NCI-H226 (cell line): ENCODE measurements at regions not wholly inside any gene's neighbourhood (a gene's known extent, or its start where the extent isn't known, plus 50 kb on each side); places are given as distances from the start of the nearest gene placed in this dataset.
"Not testable (repeated sequence)": the region's sequence is repeated elsewhere in the genome, so short reads cannot be mapped to it uniquely, and the experiment has no call there.

ENCODE experiments used
- DNase-seq: peaks from one replicate; pipeline ENCODE4 v3.0.0-alpha.2; 2015

DNA sequence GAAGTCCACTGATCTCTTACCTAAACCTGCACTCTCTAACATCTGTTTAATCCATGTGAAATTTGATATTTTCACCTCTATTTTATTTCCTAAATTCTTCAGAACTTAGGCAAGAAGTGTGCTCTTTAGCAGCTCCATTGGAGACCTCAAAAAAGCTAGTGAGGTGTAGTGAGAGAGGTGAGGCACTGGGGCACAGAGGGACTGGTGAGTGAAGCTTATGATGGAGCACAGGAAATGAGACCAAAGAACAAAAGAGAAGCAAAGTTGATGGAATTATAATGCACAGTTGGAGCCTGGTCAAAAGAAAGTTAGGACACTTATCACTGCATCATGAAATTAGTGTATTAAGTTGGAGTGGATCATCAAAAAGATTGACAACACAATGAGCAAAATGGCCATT is 1050.7 kb upstream of the NRXN1 start:
- no peak for DNase-seq

DNA sequence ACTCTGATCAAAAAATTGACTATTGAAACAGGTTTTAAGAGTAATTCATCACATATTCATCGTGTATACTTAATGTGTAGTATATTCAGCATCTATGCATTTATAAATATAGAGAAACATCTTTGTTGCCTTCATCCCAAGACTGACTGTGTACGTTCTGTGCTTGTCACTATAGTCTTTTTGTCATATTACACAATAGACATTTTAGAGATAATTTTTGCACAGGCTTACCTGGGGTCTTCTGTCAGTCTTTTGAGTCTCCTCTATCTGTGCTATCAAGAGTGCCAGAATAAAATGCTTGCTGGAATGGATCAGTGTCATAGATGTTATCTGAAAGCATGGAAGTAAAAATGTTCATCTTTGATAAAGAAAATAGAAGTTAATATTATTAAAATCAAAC is 1047.7 kb upstream of the NRXN1 start:
- DNase-seq, result no peak

DNA sequence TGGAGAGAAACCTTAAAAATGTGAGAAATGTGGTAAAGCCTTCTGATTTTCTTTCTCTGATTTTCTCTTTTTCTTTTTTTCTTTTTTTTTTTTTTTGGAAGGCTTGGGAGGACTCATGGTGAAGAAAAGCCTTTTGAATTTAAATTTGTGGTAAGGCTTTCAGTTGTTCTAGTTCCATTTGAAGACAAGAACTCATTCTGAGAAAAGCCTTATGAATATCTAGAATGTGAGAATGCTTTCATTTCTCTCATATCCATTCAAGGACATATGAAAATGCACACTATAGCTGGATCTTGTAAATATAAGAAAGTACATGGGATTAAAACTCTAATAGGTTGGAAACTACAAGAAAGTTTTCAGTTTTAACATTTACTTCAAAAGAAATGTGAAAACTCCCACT is 1045.2 kb upstream of the NRXN1 start:
- no peak for DNase-seq

DNA sequence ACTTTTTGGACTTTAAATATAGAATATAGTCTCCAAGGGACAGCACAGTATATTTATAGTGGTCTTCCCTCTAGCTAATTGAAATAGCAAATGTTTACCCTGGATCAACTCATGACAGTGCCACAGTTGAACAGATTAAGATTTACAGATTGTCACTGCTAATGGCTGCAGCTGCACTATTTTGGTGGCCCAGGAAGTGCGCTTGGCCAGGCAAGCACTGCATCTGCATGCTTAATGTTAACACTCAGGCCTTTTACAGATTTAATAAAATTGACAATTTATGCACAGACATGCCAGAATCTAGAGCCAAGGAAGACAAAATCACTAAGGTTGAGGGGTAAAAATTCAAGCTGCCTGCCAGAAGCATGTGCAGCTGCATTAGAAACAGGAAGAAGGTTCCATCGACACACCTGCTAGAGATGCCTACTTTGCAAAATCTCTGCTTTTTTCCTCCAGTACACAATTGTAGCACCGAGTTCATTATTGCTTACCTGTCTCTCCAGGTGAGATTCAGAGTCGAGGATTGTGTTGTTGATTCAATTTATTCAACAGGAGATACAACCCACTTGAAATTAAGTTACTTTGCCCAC is 1042.3 kb upstream of the NRXN1 start:
- no peak for DNase-seq

DNA sequence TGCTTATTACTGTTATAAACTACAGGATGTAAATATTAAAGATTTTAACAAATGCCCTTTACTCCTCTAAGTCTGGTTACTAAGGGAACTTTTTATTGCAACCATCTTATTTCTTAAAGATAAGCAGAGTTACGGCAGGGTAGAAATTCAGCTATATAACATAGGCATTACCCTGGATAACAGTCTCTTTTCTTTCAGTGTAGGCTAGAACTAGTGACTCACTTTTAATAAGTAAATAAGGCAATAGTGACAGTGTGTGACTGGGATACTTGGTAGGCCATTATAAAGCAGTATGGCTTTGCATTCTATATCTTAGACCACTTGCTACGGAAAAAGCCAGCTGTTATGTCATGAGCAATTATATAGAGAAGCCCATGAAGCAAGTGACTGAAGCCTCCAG is 1041.0 kb upstream of the NRXN1 start:
- no peak for DNase-seq

DNA sequence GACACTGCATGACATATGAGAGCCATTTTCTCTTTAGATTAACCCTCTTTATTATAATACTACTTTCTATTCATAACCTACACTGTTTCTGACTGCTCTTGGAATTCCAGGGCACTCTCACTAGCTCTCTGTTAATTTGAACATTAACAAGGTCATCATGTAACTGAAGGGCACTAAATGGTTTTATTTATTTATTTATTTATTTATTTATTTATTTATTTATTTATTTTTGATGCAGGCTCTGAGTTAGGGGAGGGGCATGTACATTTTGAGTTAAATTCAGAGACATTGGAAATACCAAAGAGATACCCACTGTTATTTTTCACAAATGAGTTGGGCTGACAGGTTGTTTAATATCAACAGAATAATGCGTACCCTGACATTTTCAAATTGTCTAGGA is 1038.7 kb upstream of the NRXN1 start:
- no peak for DNase-seq

DNA sequence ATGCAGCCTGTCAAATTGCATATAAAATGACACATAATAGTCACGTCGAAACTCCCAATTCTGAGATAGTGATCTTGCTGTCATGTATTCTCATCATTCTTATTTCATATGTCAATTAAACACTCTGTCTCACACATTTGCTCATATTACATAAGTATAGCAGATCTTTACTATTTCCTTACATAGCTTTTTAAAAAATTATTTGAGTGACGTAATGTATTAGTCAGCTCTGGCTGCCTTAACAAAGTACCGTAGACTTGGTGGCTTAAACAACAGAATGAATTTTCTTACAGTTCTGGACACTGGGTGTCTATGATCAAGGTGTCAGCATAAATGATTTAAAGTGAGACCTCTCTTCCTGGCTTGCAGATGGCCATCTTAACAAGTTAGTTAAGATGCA is 1032.3 kb upstream of the NRXN1 start:
- DNase-seq, result no peak

DNA sequence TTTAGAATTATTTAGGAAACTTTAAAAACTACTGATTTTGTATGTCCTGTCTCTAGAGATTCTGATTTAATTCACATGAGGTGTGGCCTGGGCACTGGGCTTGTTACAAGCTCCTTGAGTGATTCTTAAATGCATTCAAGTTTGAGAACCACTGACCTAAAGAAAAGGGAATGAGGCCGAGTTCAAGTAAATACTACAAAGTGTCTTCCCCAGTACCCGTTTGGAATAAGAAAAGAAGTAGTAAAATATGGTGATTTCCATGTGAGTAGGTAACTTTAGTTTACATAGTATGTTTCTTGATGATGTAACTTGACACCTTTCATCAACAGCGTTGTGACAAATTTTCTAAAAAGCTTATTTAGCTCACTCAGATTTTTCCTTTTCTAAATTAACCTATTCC is 1022.9 kb upstream of the NRXN1 start:
- DNase-seq, result no peak

DNA sequence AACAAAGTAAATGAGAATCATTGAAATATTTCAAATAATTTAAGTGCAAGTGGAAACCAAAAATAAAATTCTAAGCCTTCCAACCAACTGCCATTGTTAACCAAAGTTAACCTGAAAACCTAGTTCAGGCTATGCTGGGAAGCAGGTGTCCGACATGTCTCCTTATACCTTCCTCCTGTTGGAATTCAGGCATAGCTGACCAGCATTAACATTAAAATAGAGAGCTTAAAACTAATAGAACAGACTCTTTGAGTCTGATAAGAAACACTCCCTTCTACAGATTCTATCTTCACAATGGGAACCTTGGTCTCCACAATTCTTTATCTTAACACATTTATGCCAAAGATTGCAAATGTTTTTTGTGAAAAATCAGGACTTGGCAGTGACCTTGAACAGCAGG is 1004.9 kb upstream of the NRXN1 start:
- DNase-seq, result no peak

DNA sequence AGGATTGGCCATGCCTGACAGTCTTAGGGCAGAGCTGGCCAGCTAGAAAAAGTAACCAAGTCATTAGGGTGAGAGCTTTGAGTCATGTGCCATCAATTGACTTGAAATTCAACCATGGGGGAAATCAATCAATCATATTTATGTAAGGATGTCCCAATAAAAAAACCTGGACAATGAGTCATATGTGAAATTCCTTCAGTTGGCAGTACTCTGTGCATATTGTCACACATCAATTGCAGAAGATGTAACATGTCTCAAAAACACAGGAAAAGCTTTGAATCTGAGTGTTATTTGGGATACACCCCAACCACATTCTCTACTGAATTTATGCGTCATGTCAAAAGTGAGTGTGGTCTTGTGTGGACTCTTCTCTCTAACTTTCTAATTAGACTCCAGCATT is 1004.1 kb upstream of the NRXN1 start:
- no peak for DNase-seq

DNA sequence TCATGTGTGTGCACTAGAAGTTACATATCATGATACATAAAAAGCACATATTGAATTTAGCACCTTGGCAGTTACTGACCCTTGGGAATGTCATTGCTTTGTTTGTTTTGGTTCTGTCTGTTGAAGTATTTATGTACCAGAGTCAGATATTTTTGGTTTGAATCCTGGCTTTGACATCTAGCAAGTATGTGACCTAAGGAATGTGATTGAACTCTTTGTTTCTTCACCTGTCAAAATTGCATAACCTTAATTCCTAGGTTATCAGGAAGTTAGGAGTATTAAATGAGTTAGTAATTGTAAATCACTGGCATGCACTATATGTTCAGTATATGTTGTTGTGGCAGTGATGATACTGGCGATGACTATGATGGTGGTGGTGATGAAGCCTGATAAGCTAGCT is 1003.5 kb upstream of the NRXN1 start:
- DNase-seq, result no peak

DNA sequence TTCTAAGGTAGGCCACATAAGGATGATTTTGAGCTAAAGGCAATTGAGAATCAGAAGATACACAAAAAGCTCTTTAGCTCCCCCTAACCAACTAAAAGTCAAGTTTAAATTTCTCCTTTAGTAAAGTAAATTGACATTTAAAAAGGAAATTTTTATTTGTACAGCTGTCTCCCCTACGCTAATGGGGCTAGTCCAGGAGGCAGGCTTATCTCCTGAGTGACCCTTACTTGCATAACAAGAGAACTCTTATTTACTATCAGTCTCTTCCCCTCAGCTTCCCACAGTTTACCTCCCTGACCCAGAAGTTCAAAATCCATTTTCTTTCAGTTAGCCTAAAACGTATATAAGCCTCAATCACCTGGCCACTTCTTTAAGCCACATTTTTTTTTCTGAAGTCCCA is 1002.8 kb upstream of the NRXN1 start:
- no peak for DNase-seq

DNA sequence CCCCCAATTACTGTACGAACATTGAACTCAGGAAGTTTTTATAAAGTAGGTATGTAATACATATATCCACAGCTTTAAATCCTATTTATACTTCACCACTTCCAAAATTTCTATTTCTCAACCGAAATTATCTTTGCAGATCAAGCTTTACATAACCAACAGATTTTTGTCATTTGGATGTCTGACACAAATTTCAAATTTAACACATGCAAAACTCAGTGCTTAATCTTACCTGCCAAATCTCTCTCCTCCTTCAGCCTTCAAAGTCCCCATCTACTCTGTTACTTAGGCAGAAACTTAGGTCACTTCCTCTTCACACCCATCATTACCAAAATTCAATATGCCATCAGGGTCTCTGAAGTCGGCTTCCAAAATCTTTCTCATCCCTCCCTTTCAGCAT is 990.1 kb upstream of the NRXN1 start:
- no peak for DNase-seq

DNA sequence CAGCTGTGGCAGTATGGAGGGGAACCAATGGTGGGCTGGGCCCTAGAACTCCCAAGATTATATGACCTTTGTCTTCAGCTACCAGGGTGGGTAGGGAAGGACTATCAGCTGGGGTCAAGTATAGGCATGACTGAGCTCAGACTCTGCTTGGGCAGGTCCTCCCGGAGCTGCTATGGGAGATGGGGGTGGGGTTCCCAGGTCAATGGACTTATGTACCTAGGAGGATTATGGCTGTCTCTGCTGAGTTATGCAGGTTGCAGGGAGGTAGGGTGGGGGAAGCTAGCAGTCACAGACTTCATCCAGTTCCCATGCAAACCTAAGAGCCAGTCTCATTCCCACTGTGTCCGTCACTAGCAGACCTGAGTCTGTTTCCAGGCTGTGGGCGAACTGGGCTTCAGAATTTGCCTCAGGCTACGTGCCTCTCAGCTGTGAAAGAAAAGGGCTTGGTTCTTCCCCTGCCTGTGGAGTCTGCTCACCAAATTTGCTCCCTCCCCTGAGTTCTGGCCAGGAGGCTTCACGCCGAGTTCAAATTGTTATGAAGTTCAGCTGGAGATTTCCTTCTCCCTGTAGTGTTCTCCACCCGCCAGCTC is 985.8 kb upstream of the NRXN1 start:
- no peak for DNase-seq

DNA sequence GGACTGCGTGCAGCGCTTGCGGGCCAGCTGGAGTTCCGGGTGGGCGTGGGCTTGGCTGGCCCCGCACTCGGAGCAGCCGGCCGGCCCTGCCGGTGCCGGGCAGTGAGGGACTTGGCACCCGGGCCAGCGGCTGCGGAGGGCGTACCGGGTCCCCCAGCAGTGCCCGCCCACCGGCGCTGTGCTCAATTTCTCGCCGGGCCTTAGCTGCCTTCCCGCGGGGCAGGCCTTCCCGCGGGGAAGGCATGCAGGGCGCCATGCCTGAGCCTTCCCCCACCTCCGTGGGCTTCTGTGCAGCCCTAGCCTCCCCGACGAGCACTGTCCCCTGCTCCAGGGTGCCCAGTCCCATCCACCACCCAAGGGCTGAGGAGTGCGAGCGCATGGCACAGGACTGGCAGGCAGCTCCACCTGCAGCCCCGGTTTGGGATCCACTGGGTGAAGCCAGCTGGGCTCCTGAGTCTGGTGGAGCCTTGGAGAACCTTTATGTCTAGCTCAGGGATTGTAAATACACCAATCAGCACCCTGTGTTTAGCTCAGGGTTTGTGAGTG is 975.0 kb upstream of the NRXN1 start:
- not testable (repeated sequence) for DNase-seq

DNA sequence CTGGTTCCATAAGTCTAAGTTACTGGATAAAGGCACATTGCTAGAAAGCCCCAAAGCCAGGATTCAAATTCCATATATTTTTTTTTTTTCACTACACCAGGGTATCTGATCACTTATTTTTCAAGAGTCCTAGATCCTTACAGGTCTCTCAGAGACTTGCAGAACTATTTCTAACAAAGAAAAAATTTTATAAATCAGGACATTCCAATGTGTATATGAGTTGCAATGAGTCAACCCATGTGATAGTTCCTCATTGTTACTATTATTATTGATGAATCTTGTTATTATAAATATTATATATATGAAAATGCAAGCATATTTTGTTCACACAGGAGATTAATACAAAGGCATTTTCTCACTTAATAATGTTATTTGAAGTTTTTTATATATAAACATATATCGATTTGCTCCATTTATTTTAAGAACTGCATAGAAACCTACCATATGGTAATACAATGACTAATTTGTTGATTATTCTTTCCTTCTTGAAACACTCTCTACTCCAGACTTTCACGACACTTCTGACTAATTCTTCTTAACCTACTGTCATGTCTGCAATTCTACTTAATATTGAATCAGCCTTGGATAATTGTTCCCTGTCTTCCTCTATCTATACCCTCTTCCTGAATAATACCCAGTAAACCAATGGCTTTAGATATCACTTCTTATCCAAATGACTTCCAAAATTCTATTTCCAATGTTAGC is 968.4 kb upstream of the NRXN1 start:
- no peak for DNase-seq

DNA sequence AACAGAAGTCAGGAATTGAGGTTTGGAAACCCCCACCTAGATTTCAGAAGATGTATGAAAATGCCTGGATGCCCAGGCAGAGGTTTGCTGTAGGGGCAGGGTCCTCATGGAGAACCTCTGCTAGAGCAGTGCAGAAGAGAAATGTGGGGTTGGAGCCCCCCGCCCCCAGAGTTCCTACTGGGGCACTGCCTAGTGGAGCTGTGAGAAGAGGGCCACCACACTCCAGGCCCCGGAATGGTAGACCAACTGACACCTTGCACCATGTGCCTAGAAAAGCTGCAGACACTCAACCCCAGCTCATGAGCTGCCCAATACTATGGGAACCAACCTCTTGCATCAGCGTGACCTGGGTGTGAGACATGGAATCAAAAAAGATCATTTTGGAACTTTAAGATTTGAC is 967.0 kb upstream of the NRXN1 start:
- DNase-seq, result no peak

DNA sequence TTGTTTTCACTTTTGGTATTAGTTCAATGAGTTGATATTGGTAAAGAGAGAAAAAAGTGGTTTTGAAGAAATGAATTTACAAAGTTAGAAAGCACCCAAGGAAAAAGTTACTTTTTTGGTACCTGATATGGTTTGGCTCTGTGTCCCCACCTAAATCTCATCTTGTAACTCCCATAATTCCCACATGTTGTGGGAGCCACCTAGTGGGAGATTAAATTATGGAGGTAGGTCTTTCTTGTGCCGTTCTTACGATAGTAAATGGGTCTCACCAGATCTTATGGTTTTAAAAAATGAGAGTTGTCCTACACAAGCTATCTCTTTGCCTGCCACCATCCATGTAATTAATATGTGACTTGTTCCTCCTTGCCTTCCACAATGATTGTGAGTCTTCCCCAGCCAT is 965.6 kb upstream of the NRXN1 start:
- no peak for DNase-seq

DNA sequence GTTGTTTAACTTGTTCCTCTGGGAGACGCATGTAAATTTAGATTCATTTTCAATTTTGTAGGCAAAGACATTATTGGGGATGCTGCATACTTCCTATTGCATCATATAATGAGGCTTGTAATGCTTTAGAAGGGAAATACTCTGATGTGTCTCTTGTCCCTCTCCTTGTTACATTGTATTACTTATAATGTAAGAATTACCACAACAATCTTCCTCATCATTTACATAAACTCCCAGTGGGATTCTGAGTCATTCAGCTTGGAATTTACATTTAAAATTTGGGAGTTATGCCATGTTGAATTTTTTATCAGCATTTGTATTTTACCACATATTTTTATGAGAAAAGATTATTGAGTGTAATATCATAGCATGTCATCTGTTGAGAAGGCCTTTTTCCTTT is 963.4 kb upstream of the NRXN1 start:
- no peak for DNase-seq

DNA sequence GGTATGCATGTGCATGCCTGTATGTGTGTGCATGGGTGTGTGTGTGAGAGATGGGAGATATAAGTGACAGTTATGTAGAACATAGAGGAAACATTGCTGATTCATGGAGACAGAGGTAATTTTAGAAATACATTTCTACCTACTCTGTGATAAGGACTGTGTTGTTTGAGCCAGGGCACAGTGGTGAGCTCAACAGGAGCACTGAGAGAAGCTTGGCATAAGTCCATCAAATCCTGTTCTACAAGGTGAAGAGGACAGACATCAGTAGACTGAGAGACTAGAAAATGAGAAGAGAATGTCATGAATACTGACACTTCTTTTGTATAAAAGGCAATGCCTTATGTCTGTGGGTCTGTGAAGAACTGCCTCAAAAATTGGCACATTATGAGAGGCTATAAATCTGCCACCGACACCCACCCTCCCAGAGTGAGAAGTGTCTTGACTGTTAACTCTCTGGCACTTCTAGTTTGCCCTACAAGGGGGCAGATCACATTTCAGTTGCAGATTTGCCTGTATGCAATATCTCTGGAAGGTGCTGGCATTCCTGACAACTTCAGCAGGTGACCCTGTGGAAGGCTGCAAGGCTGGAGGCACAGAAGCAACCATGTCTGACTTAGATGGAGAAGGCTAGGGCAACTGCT is 962.3 kb upstream of the NRXN1 start:
- no peak for DNase-seq

DNA sequence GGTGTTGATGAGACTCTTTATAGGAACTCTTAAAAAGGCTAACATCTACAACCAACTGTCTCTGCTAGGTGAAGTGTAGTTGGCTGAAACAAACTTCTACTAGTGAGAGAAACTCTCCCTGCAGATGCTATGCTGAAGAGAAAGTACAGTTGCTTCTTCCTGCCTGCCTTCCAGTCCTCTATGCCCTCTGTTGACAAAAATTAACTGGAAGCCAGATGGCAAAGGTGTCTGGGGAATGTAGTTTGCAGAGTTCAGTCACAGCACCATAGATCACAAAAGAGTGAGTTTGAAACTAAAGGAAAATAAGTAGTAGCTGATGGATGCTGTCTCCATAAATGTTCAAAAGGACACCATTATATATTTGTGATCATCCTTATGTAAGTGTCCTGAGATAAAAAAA is 958.8 kb upstream of the NRXN1 start:
- no peak for DNase-seq

DNA sequence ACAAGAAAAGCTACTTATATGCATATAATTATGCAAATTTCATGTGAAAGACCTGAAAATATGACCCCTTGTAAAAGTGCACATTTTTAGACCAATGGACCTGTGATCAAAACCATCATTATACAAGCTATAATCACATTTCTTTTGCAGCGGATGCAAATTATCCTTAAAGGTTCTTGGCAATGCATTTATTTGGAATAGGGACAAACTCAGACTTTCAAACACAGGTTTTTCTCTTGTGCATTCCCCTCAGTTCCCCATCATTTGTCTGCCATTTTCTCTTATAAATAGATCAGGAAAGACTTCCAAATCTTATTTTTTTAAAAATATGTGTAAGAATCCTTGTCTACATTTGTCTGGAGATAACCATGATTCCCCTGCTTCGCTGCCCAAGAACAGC is 954.2 kb upstream of the NRXN1 start:
- DNase-seq, result no peak

DNA sequence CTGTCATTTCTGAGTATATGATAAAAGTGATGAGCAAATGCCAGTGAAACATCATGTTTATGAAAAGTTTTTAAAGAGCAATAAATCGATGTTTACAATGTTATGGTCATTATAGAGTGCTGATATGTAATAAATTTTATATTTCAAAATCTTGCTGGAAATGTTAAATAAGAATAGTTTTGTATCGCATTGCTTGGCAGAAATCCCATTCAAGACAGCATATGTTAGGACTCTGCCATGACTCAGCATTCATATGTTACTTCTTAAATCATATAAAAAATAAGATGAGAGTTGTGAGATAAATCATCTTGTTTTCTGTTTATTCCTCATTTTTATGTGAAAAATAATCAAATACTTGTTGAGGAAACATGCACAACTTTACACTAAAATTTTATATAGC is 949.9 kb upstream of the NRXN1 start:
- no peak for DNase-seq

DNA sequence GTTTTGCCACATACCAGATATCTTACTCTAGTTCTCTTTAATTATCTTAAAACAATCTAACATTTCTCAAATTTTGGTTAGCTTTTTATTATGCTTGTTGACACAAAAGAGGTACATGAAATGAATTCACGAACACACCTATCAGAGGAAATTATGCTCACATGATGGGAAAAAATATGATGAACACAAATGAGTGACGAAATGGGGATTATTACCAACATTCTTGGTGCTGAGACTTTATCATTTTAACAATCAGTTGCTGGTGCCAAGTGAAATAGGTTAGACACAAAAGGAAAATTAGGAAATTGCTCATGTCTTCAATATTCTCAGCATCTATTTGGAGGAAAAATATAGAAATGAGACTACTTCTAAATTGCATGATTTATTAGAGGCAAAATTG is 944.7 kb upstream of the NRXN1 start:
- no peak for DNase-seq
